ENCODE measurements at regions not wholly inside any gene's neighbourhood (a gene's known extent, or its start where the extent isn't known, plus 50 kb on each side); places are given as distances from the start of the nearest gene placed in this dataset.

DNA sequence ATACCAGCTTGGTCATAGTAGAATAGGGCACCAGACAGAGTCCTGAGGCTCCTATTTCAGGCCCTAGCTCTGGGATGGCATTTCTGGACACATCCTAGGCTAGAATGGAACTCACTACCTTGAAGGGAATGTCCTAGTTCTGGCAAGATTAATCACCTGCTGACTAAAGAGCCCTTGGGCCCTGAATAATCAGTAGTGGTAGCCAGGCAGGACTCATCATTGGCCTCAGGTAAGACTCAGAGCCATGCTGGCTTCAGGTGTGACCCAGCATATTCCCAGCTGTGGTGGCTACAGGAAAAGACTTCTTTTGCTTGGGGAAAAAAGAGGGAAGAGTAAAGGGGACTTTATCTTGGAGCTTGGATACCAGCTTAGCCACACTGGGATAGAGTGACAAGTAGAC is 131.0 kb upstream of the SRD5A2 start:
- H3K27me3 Mint-ChIP-seq (ENCODE audit: low read depth in 2 of 2) = peaks cover 0 to 6% of the 10 kb centered on the region in 2 donors
- Histone ChIP-seq H3K36me3 (ENCODE audit: control insufficient read depth, insufficient read depth, low read length) (no peaks in the 10 kb centered on the region), H3K27ac (ENCODE audit: low read length) (no peak overlapping the region), H3K4me3 (ENCODE audit: low read length) (no peak overlapping the region), H3K4me1 (ENCODE audit: control insufficient read depth, insufficient read depth, low read length) (no peaks in the 10 kb centered on the region), H3K27me3 (ENCODE audit: control insufficient read depth, insufficient read depth, low read length) (no peaks in the 10 kb centered on the region), H3K9me3 (ENCODE audit: control insufficient read depth, insufficient read depth, low read length) (peaks cover 2% of the 10 kb centered on the region)
- H3K27ac Mint-ChIP-seq = no peak overlapping the region
- intact Hi-C loops (cut with micrococcal nuclease) = no loop called here
- H3K4me3 Mint-ChIP-seq = no peak overlapping the region
- DNase-seq (no peak), ATAC-seq (no peak)
- H3K36me3 Mint-ChIP-seq = no peaks in the 10 kb centered on the region
- no peaks in the 10 kb centered on the region for H3K4me1 Mint-ChIP-seq
- peaks cover 3 to 11% of the 10 kb centered on the region in 2 donors for H3K9me3 Mint-ChIP-seq
- TF ChIP-seq, protein P1, sequence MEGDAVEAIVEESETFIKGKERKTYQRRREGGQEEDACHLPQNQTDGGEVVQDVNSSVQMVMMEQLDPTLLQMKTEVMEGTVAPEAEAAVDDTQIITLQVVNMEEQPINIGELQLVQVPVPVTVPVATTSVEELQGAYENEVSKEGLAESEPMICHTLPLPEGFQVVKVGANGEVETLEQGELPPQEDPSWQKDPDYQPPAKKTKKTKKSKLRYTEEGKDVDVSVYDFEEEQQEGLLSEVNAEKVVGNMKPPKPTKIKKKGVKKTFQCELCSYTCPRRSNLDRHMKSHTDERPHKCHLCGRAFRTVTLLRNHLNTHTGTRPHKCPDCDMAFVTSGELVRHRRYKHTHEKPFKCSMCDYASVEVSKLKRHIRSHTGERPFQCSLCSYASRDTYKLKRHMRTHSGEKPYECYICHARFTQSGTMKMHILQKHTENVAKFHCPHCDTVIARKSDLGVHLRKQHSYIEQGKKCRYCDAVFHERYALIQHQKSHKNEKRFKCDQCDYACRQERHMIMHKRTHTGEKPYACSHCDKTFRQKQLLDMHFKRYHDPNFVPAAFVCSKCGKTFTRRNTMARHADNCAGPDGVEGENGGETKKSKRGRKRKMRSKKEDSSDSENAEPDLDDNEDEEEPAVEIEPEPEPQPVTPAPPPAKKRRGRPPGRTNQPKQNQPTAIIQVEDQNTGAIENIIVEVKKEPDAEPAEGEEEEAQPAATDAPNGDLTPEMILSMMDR (IDR thresholded peaks at IDR 0.05) = no peak

DNA sequence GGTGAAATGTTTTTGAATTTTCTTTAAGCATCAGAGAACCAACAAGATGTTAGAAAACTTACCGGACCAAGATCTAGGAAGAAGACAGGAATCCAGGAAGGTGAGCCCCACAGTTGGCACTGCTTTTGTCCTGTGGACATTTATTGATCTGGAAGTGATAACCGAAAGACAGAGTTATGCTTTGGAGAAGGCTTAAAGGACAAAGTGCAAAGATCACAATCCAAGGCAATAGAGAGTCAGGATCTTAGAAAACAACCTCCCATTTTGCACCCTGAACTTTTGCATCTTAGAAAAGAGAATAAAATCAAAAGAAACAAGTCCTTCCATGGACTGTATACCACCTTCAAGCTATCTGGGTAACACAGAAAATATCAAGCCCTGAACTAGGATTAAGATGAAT is 129.4 kb upstream of the SRD5A2 start:
- TF ChIP-seq, protein P1 (IDR thresholded peaks at IDR 0.05) = no peak
- intact Hi-C loops (cut with micrococcal nuclease) = no loop called here
- Mint-ChIP-seq H3K9me3 (peaks cover 4 to 11% of the 10 kb centered on the region in 2 donors), H3K4me3 (no peak overlapping the region), H3K27ac (no peak overlapping the region), H3K27me3 (ENCODE audit: low read depth in 2 of 2) (peaks cover 0 to 9% of the 10 kb centered on the region in 2 donors), H3K4me1 (no peaks in the 10 kb centered on the region), H3K36me3 (no peaks in the 10 kb centered on the region)
- Histone ChIP-seq H3K9me3 (ENCODE audit: control insufficient read depth, insufficient read depth, low read length) (peaks cover 3% of the 10 kb centered on the region), H3K36me3 (ENCODE audit: control insufficient read depth, insufficient read depth, low read length) (no peaks in the 10 kb centered on the region), H3K27me3 (ENCODE audit: control insufficient read depth, insufficient read depth, low read length) (no peaks in the 10 kb centered on the region), H3K4me3 (ENCODE audit: low read length) (no peak overlapping the region), H3K27ac (ENCODE audit: low read length) (no peak overlapping the region), H3K4me1 (ENCODE audit: control insufficient read depth, insufficient read depth, low read length) (no peaks in the 10 kb centered on the region)
- DNase-seq = no peak
- ATAC-seq = no peak
- WGBS (ENCODE audit: insufficient coverage) = 91% methylated on average over 2 of the region's 2 CpGs

DNA sequence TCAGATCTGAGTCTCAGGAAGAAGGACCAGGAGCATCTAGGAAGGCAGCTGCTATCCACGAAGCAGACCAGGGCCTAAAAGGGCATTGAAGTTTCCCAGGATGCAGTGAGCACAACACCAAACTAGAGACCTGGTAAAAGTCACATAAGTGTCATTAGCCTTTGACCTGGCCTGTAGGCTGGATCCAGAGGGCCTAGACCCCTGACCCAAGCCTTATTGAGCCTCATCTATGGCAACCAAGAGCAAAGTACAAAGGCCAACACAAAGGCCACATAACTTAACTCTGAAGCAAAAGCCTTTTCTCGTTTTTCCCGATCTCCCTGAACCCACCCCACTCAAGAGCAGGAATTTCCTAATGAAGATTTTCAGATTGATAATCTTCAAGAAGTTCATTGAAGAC is 127.3 kb upstream of the SRD5A2 start:
- no peak overlapping the region for H3K4me3 ChIP-seq (ENCODE audit: low read length)
- Mint-ChIP-seq H3K9me3 (peaks cover 4 to 5% of the 10 kb centered on the region in 2 donors), H3K27ac (no peak overlapping the region)

More for the DNA sequence above, 127.3 kb upstream of the SRD5A2 start:
- no peak for ATAC-seq
- Mint-ChIP-seq H3K27me3 (ENCODE audit: low read depth in 2 of 2) (peaks cover 0 to 7% of the 10 kb centered on the region in 2 donors), H3K4me1 (no peaks in the 10 kb centered on the region), H3K36me3 (no peaks in the 10 kb centered on the region), H3K4me3 (no peak overlapping the region)
- TF ChIP-seq, protein P1 (IDR thresholded peaks at IDR 0.05) = no peak
- WGBS (ENCODE audit: insufficient coverage) = 79% methylated on average over 3 of the region's 3 CpGs
- no peak for DNase-seq
- H3K27ac ChIP-seq (ENCODE audit: low read length) = no peak overlapping the region
- intact Hi-C loops (cut with micrococcal nuclease) = no loop called here
- H3K27me3 ChIP-seq (ENCODE audit: control insufficient read depth, insufficient read depth, low read length) = no peaks in the 10 kb centered on the region
- H3K9me3 ChIP-seq (ENCODE audit: control insufficient read depth, insufficient read depth, low read length) = peaks cover 3% of the 10 kb centered on the region
- H3K4me1 ChIP-seq (ENCODE audit: control insufficient read depth, insufficient read depth, low read length) = no peaks in the 10 kb centered on the region
- no peaks in the 10 kb centered on the region for H3K36me3 ChIP-seq (ENCODE audit: control insufficient read depth, insufficient read depth, low read length)

Measured in natural killer cell (primary cell).